ENCODE measurements at regions not wholly inside any gene's neighbourhood (a gene's known extent, or its start where the extent isn't known, plus 50 kb on each side); places are given as distances from the start of the nearest gene placed in this dataset.
"Not testable (repeated sequence)": the region's sequence is repeated elsewhere in the genome, so short reads cannot be mapped to it uniquely, and the experiment has no call there.

DNA sequence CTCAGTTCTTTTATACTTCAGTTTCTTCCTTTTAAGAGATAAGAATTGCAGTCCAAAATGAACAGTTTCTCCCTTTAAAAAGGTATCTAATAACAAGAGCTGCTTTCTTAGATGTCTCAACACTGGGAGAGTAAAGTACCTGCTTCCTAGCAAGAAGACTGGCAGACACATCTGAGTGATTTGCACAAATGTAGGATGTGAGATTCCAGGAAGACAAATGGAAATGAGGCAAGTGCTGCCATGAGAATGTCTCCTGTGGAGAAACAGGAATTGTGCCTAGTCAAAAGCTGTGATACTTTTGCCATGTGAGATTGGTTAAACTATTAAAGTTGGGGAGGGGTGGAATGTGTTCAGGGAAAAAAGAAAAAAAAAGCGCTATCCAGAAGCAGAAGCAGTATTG is 159.1 kb downstream of the HTR1A start:
- no peaks in the 10 kb centered on the region for H3K36me3 ChIP-seq (ENCODE audit: insufficient read depth, low read length)
- DNase-seq = no peak
- ChIA-PET CTCF (ENCODE audit: partially characterized antibody) (no interaction called here), POLR2A (ENCODE audit: partially characterized antibody) (no interaction called here)
- H3K27ac ChIP-seq (ENCODE audit: low read depth, low read length) = no peak overlapping the region
- H3K4me3 Mint-ChIP-seq = no peak overlapping the region
- no peaks in the 10 kb centered on the region for H3K36me3 Mint-ChIP-seq
- no peak overlapping the region for H3K27ac Mint-ChIP-seq
- no peaks in the 10 kb centered on the region for H3K27me3 Mint-ChIP-seq
- H3K4me1 Mint-ChIP-seq = no peaks in the 10 kb centered on the region
- H3K4me3 ChIP-seq (ENCODE audit: low read length in 2 of 2) = no peak overlapping the region
- intact Hi-C loops (cut with micrococcal nuclease) = no loop called here
- H3K9me3 ChIP-seq (ENCODE audit: control insufficient read depth in 1 of 2, low read length in 2 of 2) = no peaks in the 10 kb centered on the region
- H3K4me1 ChIP-seq (ENCODE audit: insufficient read depth, low read length) = no peaks in the 10 kb centered on the region
- peaks cover 1 to 9% (median 5%) of the 10 kb centered on the region in 8 donors for H3K9me3 Mint-ChIP-seq
- no peaks in the 10 kb centered on the region for H3K27me3 ChIP-seq (ENCODE audit: insufficient read depth, low read length)

- intact Hi-C loops (cut with micrococcal nuclease) = no loop called here
- H3K27me3 ChIP-seq (ENCODE audit: insufficient read depth, low read length) = no peaks in the 10 kb centered on the region
- ChIA-PET POLR2A (ENCODE audit: partially characterized antibody) (no interaction called here), CTCF (ENCODE audit: partially characterized antibody) (no interaction called here)
- DNase-seq = no peak
- Mint-ChIP-seq H3K9me3 (peaks cover 5 to 26% (median 9%) of the 10 kb centered on the region in 8 donors), H3K36me3 (peaks cover 0 to 1% of the 10 kb centered on the region in 2 donors), H3K27ac (no peak overlapping the region), H3K4me1 (no peaks in the 10 kb centered on the region), H3K4me3 (no peak overlapping the region), H3K27me3 (no peaks in the 10 kb centered on the region)
- no peaks in the 10 kb centered on the region for H3K4me1 ChIP-seq (ENCODE audit: insufficient read depth, low read length)
- H3K36me3 ChIP-seq (ENCODE audit: insufficient read depth, low read length) = no peaks in the 10 kb centered on the region
- no peak overlapping the region for H3K4me3 ChIP-seq (ENCODE audit: low read length in 2 of 2)
- no peaks in the 10 kb centered on the region for H3K9me3 ChIP-seq (ENCODE audit: control insufficient read depth in 1 of 2, low read length in 2 of 2)
- no peak overlapping the region for H3K27ac ChIP-seq (ENCODE audit: low read depth, low read length)
Observed at GRCh38 chr5:63794979-63795378, 167.3 kb downstream of the HTR1A start.

DNA sequence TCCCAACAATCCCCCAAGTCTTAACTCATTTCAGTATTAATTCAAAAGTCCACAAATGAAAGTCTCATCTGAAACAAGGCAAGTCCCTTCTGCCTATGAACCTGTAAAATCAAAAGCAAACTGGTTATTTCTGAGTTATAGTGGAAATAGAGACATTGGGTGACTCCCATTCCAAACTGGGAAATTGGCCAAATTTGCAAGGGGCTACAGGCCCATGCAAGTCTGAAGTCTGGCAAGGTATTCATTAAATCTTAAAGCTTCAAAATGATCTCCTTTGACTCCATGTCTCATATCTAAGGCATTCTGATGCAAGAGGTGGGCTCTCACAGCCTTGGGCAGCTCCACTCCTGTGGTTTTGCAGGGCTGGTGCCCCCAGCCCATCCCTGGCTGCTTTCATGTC is 167.9 kb downstream of the HTR1A start:
- ChIA-PET POLR2A (ENCODE audit: partially characterized antibody) (no interaction called here), CTCF (ENCODE audit: partially characterized antibody) (no interaction called here)
- H3K27me3 Mint-ChIP-seq = no peaks in the 10 kb centered on the region
- no peaks in the 10 kb centered on the region for H3K9me3 ChIP-seq (ENCODE audit: control insufficient read depth in 1 of 2, low read length in 2 of 2)
- no peak overlapping the region for H3K4me3 ChIP-seq (ENCODE audit: low read length in 2 of 2)
- no peak overlapping the region for H3K27ac Mint-ChIP-seq
- H3K9me3 Mint-ChIP-seq = peaks cover 5 to 24% (median 8%) of the 10 kb centered on the region in 8 donors
- no peaks in the 10 kb centered on the region for H3K4me1 ChIP-seq (ENCODE audit: insufficient read depth, low read length)
- no peak overlapping the region for H3K27ac ChIP-seq (ENCODE audit: low read depth, low read length)
- intact Hi-C loops (cut with micrococcal nuclease) = no loop called here
- H3K36me3 Mint-ChIP-seq = peaks cover 0 to 1% of the 10 kb centered on the region in 2 donors
- no peaks in the 10 kb centered on the region for H3K27me3 ChIP-seq (ENCODE audit: insufficient read depth, low read length)
- DNase-seq = no peak
- no peak overlapping the region for H3K4me3 Mint-ChIP-seq
- H3K36me3 ChIP-seq (ENCODE audit: insufficient read depth, low read length) = no peaks in the 10 kb centered on the region
- no peaks in the 10 kb centered on the region for H3K4me1 Mint-ChIP-seq

- Histone ChIP-seq H3K4me1 (ENCODE audit: insufficient read depth, low read length) (no peaks in the 10 kb centered on the region), H3K4me3 (ENCODE audit: low read length in 2 of 2) (no peak overlapping the region), H3K9me3 (ENCODE audit: control insufficient read depth in 1 of 2, low read length in 2 of 2) (no peaks in the 10 kb centered on the region), H3K27me3 (ENCODE audit: insufficient read depth, low read length) (no peaks in the 10 kb centered on the region), H3K27ac (ENCODE audit: low read depth, low read length) (no peak overlapping the region), H3K36me3 (ENCODE audit: insufficient read depth, low read length) (no peaks in the 10 kb centered on the region)
- H3K4me3 Mint-ChIP-seq = no peak overlapping the region
- no peak overlapping the region for H3K27ac Mint-ChIP-seq
- H3K36me3 Mint-ChIP-seq = no peaks in the 10 kb centered on the region
- peaks cover 0 to 8% (median 2%) of the 10 kb centered on the region in 8 donors for H3K9me3 Mint-ChIP-seq
- ChIA-PET CTCF (ENCODE audit: partially characterized antibody) (no interaction called here), POLR2A (ENCODE audit: partially characterized antibody) (no interaction called here)
- no peaks in the 10 kb centered on the region for H3K27me3 Mint-ChIP-seq
- no peak for DNase-seq
- intact Hi-C loops (cut with micrococcal nuclease) = no loop called here
- H3K4me1 Mint-ChIP-seq = no peaks in the 10 kb centered on the region
Observed at GRCh38 chr5:63774939-63775338, 187.3 kb downstream of the HTR1A start.

GRCh38 chr5:63768221-63768620 is 194.0 kb downstream of the HTR1A start:
- DNase-seq = no peak
- H3K27ac ChIP-seq (ENCODE audit: low read depth, low read length) = no peak overlapping the region
- H3K36me3 ChIP-seq (ENCODE audit: insufficient read depth, low read length) = no peaks in the 10 kb centered on the region
- CTCF ChIA-PET (ENCODE audit: partially characterized antibody) = no interaction called here
- no peak overlapping the region for H3K4me3 ChIP-seq (ENCODE audit: low read length in 2 of 2)
- intact Hi-C loops (cut with micrococcal nuclease) = no loop called here
- Mint-ChIP-seq H3K9me3 (peaks cover 0 to 10% (median 3%) of the 10 kb centered on the region in 8 donors), H3K27me3 (no peaks in the 10 kb centered on the region), H3K36me3 (no peaks in the 10 kb centered on the region), H3K4me1 (no peaks in the 10 kb centered on the region), H3K4me3 (no peak overlapping the region), H3K27ac (no peak overlapping the region)
- no peaks in the 10 kb centered on the region for H3K4me1 ChIP-seq (ENCODE audit: insufficient read depth, low read length)
- no peaks in the 10 kb centered on the region for H3K27me3 ChIP-seq (ENCODE audit: insufficient read depth, low read length)
- no peaks in the 10 kb centered on the region for H3K9me3 ChIP-seq (ENCODE audit: control insufficient read depth in 1 of 2, low read length in 2 of 2)
- POLR2A ChIA-PET (ENCODE audit: partially characterized antibody) = no interaction called here

DNA sequence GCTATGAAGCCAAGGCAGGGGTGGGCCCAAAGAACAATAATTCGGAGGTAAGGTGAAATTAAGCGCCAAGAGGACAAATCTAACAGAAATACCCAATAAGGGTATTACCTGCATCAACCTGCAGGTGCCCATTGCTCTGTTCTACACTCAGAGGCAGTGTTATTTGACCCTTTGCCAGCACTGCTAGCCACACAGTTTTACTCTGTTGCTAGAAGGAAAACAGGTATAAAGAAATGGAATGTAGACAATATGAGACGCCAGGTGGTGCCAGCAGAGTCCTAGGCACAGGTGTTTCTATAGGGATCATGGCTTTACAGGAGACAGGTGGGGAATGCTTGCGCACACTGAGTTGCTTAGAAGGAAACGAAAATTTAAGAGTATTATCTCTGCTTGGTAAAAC is 201.3 kb downstream of the HTR1A start:
- Histone ChIP-seq H3K27ac (ENCODE audit: low read depth, low read length) (no peak overlapping the region), H3K9me3 (ENCODE audit: control insufficient read depth in 1 of 2, low read length in 2 of 2) (no peaks in the 10 kb centered on the region), H3K27me3 (ENCODE audit: insufficient read depth, low read length) (no peaks in the 10 kb centered on the region), H3K36me3 (ENCODE audit: insufficient read depth, low read length) (no peaks in the 10 kb centered on the region), H3K4me1 (ENCODE audit: insufficient read depth, low read length) (no peaks in the 10 kb centered on the region), H3K4me3 (ENCODE audit: low read length in 2 of 2) (no peak overlapping the region)
- no peaks in the 10 kb centered on the region for H3K36me3 Mint-ChIP-seq
- CTCF ChIA-PET (ENCODE audit: partially characterized antibody) = no interaction called here
- intact Hi-C loops (cut with micrococcal nuclease) = no loop called here
- no peak overlapping the region for H3K4me3 Mint-ChIP-seq
- no peak overlapping the region for H3K27ac Mint-ChIP-seq
- H3K27me3 Mint-ChIP-seq = no peaks in the 10 kb centered on the region
- DNase-seq = no peak
- peaks cover 0 to 12% (median 2%) of the 10 kb centered on the region in 8 donors for H3K9me3 Mint-ChIP-seq
- H3K4me1 Mint-ChIP-seq = no peaks in the 10 kb centered on the region
- POLR2A ChIA-PET (ENCODE audit: partially characterized antibody) = no interaction called here

- no peak overlapping the region for H3K4me3 ChIP-seq (ENCODE audit: low read length in 2 of 2)
- Mint-ChIP-seq H3K9me3 (peaks cover 0 to 9% (median 4%) of the 10 kb centered on the region in 8 donors), H3K36me3 (no peaks in the 10 kb centered on the region), H3K4me3 (no peak overlapping the region), H3K27ac (no peak overlapping the region), H3K27me3 (no peaks in the 10 kb centered on the region), H3K4me1 (no peaks in the 10 kb centered on the region)
- DNase-seq = no peak
- intact Hi-C loops (cut with micrococcal nuclease) = no loop called here
- H3K27me3 ChIP-seq (ENCODE audit: insufficient read depth, low read length) = no peaks in the 10 kb centered on the region
- ChIA-PET POLR2A (ENCODE audit: partially characterized antibody) (no interaction called here), CTCF (ENCODE audit: partially characterized antibody) (no interaction called here)
- H3K36me3 ChIP-seq (ENCODE audit: insufficient read depth, low read length) = no peaks in the 10 kb centered on the region
- H3K27ac ChIP-seq (ENCODE audit: low read depth, low read length) = no peak overlapping the region
- H3K4me1 ChIP-seq (ENCODE audit: insufficient read depth, low read length) = no peaks in the 10 kb centered on the region
- H3K9me3 ChIP-seq (ENCODE audit: control insufficient read depth in 1 of 2, low read length in 2 of 2) = no peaks in the 10 kb centered on the region
Observed at GRCh38 chr5:63743096-63743798, 219.0 kb downstream of the HTR1A start.

GRCh38 chr5:63732880-63733279 is 229.4 kb downstream of the HTR1A start:
- H3K4me1 Mint-ChIP-seq; POLR2A ChIA-PET (ENCODE audit: partially characterized antibody); intact Hi-C loops (cut with micrococcal nuclease); H3K4me3 ChIP-seq (ENCODE audit: low read length in 2 of 2); H3K36me3 Mint-ChIP-seq; CTCF ChIA-PET (ENCODE audit: partially characterized antibody); H3K9me3 Mint-ChIP-seq; H3K27me3 ChIP-seq (ENCODE audit: insufficient read depth, low read length); H3K27ac ChIP-seq (ENCODE audit: low read depth, low read length); DNase-seq; H3K4me1 ChIP-seq (ENCODE audit: insufficient read depth, low read length); H3K27me3 Mint-ChIP-seq; H3K9me3 ChIP-seq (ENCODE audit: control insufficient read depth in 1 of 2, low read length in 2 of 2); H3K4me3 Mint-ChIP-seq; H3K27ac Mint-ChIP-seq; H3K36me3 ChIP-seq (ENCODE audit: insufficient read depth, low read length): not testable (repeated sequence)

All from CD4-positive, alpha-beta memory T cell (primary cell).